T-helper 17 cell (primary cell): ENCODE measurements at regions not wholly inside any gene's neighbourhood (a gene's known extent, or its start where the extent isn't known, plus 50 kb on each side); places are given as distances from the start of the nearest gene placed in this dataset.
"Not testable (repeated sequence)": the region's sequence is repeated elsewhere in the genome, so short reads cannot be mapped to it uniquely, and the experiment has no call there.

ENCODE experiments used
- ATAC-seq: fragments of 150-1000 bp; cut with Tn5 transposase; 2 replicates; pipeline ENCODE4 v1.10.0; 2021; ENCODE audit warnings: mild to moderate bottlenecking, moderate library complexity
- DNase-seq, 3 donors: peaks; one replicate each; pipeline versions ENCODE4 v3.0.0 to v3.0.0-alpha.2; 2020 to 2021
- H3K9me3 ChIP-seq: one replicate; pipeline ENCODE4 v1.7.0; 2013; ENCODE audit warnings: low read length, mild to moderate bottlenecking; ENCODE audit not compliant: control insufficient read depth, poor library complexity, severe bottlenecking
- H3K27ac Mint-ChIP-seq: one replicate; pipeline ENCODE4 v1.8.0; 2022; ENCODE audit warnings: mild to moderate bottlenecking, moderate library complexity, mixed read lengths
- H3K27me3 Mint-ChIP-seq: one replicate; pipeline ENCODE4 v1.8.0; 2022; ENCODE audit warnings: mixed read lengths
- H3K36me3 Mint-ChIP-seq: one replicate; pipeline ENCODE4 v1.8.0; 2022; ENCODE audit warnings: low read depth, mixed read lengths
- H3K4me1 Mint-ChIP-seq: one replicate; pipeline ENCODE4 v1.8.0; 2022; ENCODE audit warnings: mild to moderate bottlenecking, mixed read lengths
- H3K4me3 Mint-ChIP-seq: one replicate; pipeline ENCODE4 v1.8.0; 2022; ENCODE audit warnings: mild to moderate bottlenecking, moderate library complexity, mixed read lengths

GRCh38 chr10:105559333-105560097 lies 918.4 kb downstream of the SORCS3 start:
- no peaks in the 10 kb centered on the region for H3K4me1 Mint-ChIP-seq
- DNase-seq (no peak), ATAC-seq (no peak)
- no peaks in the 10 kb centered on the region for H3K27me3 Mint-ChIP-seq
- H3K27ac Mint-ChIP-seq = no peak overlapping the region
- no peaks in the 10 kb centered on the region for H3K36me3 Mint-ChIP-seq
- H3K4me3 Mint-ChIP-seq = no peak overlapping the region
- H3K9me3 ChIP-seq = no peaks in the 10 kb centered on the region

GRCh38 chr10:105550453-105550852 lies 909.4 kb downstream of the SORCS3 start:
- not testable (repeated sequence) for ATAC-seq, H3K4me1 Mint-ChIP-seq, H3K36me3 Mint-ChIP-seq, DNase-seq, H3K4me3 Mint-ChIP-seq, H3K9me3 ChIP-seq, H3K27me3 Mint-ChIP-seq, H3K27ac Mint-ChIP-seq

GRCh38 chr10:105549731-105550130 lies 908.6 kb downstream of the SORCS3 start:
- H3K36me3 Mint-ChIP-seq = no peaks in the 10 kb centered on the region
- no peak overlapping the region for H3K27ac Mint-ChIP-seq
- no peaks in the 10 kb centered on the region for H3K9me3 ChIP-seq
- no peak for ATAC-seq
- no peak for DNase-seq
- H3K27me3 Mint-ChIP-seq = no peaks in the 10 kb centered on the region
- H3K4me3 Mint-ChIP-seq = no peak overlapping the region
- no peaks in the 10 kb centered on the region for H3K4me1 Mint-ChIP-seq

DNA sequence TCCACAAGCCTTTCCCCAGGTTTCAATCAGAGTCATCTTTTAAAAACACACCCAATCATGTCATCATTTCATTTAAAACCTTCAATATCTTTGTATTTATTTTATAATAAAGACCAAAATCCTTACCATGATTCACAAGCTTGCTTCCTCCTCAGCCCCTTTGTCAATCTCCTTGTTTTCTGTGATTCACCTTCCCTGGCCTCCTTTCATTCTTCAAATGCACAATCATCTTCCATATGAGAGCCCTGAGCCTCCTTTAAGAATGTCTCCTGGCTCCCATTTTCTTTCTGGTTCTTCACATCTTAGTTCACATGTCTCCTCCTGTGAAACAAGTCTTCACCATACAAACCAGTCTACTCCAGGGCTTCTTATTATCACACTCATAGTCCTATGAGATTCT lies 904.0 kb downstream of the SORCS3 start:
- Mint-ChIP-seq H3K4me3 (no peak overlapping the region), H3K36me3 (no peaks in the 10 kb centered on the region), H3K27me3 (no peaks in the 10 kb centered on the region), H3K4me1 (no peaks in the 10 kb centered on the region), H3K27ac (no peak overlapping the region)
- DNase-seq = no peak
- H3K9me3 ChIP-seq = no peaks in the 10 kb centered on the region
- ATAC-seq = no peak

- no peak overlapping the region for H3K4me3 Mint-ChIP-seq
Observed at GRCh38 chr10:105540381-105540780, 899.3 kb downstream of the SORCS3 start.

DNA sequence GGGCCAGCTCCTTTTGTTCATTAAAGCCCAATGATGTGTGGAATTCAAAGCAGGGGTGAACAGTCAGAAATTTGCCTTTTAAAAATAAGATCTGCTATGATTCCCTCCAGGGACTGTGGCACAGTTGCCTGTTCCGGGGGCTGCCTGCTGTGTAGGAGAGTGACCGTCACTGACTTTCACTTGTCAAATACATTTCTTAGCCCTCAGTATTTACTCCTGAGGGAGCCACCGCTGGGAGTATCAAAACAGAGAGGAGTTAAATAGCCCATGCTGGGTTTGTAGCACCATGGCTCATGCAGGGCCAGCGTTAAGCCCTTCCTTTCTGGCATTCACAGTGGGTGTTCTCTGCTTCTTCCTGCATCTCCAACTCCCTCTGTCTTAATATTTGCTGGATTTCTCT lies 897.8 kb downstream of the SORCS3 start:
- no peak for ATAC-seq
- Mint-ChIP-seq H3K36me3 (no peaks in the 10 kb centered on the region), H3K27ac (no peak overlapping the region), H3K27me3 (no peaks in the 10 kb centered on the region), H3K4me3 (no peak overlapping the region), H3K4me1 (no peaks in the 10 kb centered on the region)
- no peaks in the 10 kb centered on the region for H3K9me3 ChIP-seq
- no peak for DNase-seq

More at GRCh38 chr10:105540381-105540780, 899.3 kb downstream of the SORCS3 start:
- H3K36me3 Mint-ChIP-seq = no peaks in the 10 kb centered on the region
- no peaks in the 10 kb centered on the region for H3K4me1 Mint-ChIP-seq
- no peaks in the 10 kb centered on the region for H3K27me3 Mint-ChIP-seq
- ATAC-seq (no peak), DNase-seq (no peak)
- H3K27ac Mint-ChIP-seq = no peak overlapping the region
- H3K9me3 ChIP-seq = no peaks in the 10 kb centered on the region

DNA sequence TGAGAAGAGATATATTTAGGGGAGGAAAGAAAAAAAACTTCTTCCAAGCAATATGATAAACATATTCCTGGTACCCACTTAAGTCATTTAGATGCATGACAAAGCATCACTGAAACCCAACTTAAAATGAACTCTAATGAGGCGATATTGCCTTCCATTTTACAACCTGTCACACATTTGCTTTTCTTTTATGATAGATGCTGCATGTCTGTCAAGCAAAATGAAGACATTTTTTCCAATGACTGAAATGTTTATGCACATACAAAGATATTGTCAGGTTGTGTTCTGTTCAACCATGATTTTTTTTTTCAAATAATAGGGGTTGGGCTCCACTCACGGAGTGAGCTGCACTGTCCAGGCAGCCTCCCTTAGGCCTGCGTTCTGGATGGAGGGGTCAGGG lies 894.4 kb downstream of the SORCS3 start:
- ATAC-seq (no peak), DNase-seq (no peak)
- Mint-ChIP-seq H3K4me3 (no peak overlapping the region), H3K4me1 (no peaks in the 10 kb centered on the region), H3K27me3 (no peaks in the 10 kb centered on the region), H3K27ac (no peak overlapping the region), H3K36me3 (no peaks in the 10 kb centered on the region)
- no peaks in the 10 kb centered on the region for H3K9me3 ChIP-seq

- no peak for ATAC-seq
- Mint-ChIP-seq H3K27me3 (no peaks in the 10 kb centered on the region), H3K4me1 (no peaks in the 10 kb centered on the region), H3K36me3 (no peaks in the 10 kb centered on the region), H3K27ac (no peak overlapping the region), H3K4me3 (no peak overlapping the region)
- no peaks in the 10 kb centered on the region for H3K9me3 ChIP-seq
- no peak for DNase-seq
Observed at GRCh38 chr10:105534086-105534485, 893.0 kb downstream of the SORCS3 start.

- Mint-ChIP-seq H3K27ac (no peak overlapping the region), H3K36me3 (no peaks in the 10 kb centered on the region), H3K4me1 (no peaks in the 10 kb centered on the region), H3K27me3 (no peaks in the 10 kb centered on the region), H3K4me3 (no peak overlapping the region)
- no peak for DNase-seq
- no peak for ATAC-seq
- no peaks in the 10 kb centered on the region for H3K9me3 ChIP-seq
Observed at GRCh38 chr10:105516511-105516910, 875.4 kb downstream of the SORCS3 start.

GRCh38 chr10:105514106-105514505 lies 873.0 kb downstream of the SORCS3 start:
- H3K27me3 Mint-ChIP-seq = no peaks in the 10 kb centered on the region

DNA sequence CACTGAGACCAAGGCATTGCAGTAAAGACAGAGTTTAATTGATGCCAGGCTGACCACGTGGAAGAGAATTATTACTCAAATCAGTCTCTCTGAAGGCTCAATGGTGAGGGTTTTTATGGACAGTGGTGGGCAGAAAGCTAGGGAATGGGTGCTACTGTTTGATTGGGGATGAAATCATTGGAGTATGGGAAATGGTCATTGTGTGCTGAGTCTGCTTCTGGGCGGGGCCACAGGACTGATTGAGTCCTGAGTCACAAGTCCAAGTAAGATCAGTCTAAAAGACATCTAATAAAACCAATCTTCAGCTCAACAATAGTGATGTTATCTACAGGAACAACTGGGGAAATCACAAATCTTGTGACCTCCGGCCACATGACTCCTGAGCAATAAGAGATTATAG lies 868.4 kb downstream of the SORCS3 start:
- no peak overlapping the region for H3K4me3 Mint-ChIP-seq
- H3K27ac Mint-ChIP-seq = no peak overlapping the region
- no peak for ATAC-seq
- no peaks in the 10 kb centered on the region for H3K36me3 Mint-ChIP-seq
- H3K27me3 Mint-ChIP-seq = no peaks in the 10 kb centered on the region
- H3K9me3 ChIP-seq = no peaks in the 10 kb centered on the region
- no peak for DNase-seq
- no peaks in the 10 kb centered on the region for H3K4me1 Mint-ChIP-seq

More at GRCh38 chr10:105514106-105514505, 873.0 kb downstream of the SORCS3 start:
- ATAC-seq (no peak), DNase-seq (no peak)
- Mint-ChIP-seq H3K4me3 (no peak overlapping the region), H3K27ac (no peak overlapping the region), H3K36me3 (no peaks in the 10 kb centered on the region), H3K4me1 (no peaks in the 10 kb centered on the region)
- H3K9me3 ChIP-seq = no peaks in the 10 kb centered on the region

- DNase-seq (no peak), ATAC-seq (no peak)
- Mint-ChIP-seq H3K27me3 (no peaks in the 10 kb centered on the region), H3K4me3 (no peak overlapping the region), H3K36me3 (no peaks in the 10 kb centered on the region), H3K4me1 (no peaks in the 10 kb centered on the region), H3K27ac (no peak overlapping the region)
- no peaks in the 10 kb centered on the region for H3K9me3 ChIP-seq
Observed at GRCh38 chr10:105506262-105506661, 865.2 kb downstream of the SORCS3 start.

DNA sequence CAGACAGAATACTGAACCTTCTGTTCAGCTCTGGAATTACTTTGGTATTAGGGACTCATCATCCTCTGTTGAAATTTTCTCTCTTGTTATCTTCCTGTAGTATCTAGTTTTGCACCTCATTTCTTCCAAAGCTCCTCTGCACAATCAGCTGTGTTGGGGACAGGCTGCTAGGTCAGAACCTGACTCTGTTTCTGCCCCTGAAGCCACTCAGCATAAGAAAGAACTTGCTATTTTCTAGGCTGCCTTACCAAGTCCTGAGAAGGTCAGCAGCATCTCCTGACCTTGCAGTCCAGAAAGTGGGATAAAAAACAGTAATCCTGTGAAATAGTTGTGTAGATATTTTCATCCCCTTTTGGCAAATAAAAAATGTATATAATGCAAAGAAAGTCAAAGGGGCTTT lies 862.6 kb downstream of the SORCS3 start:
- no peaks in the 10 kb centered on the region for H3K4me1 Mint-ChIP-seq
- no peak for ATAC-seq
- H3K27ac Mint-ChIP-seq = no peak overlapping the region
- H3K36me3 Mint-ChIP-seq = no peaks in the 10 kb centered on the region
- no peak for DNase-seq
- no peaks in the 10 kb centered on the region for H3K9me3 ChIP-seq
- no peak overlapping the region for H3K4me3 Mint-ChIP-seq
- no peaks in the 10 kb centered on the region for H3K27me3 Mint-ChIP-seq

DNA sequence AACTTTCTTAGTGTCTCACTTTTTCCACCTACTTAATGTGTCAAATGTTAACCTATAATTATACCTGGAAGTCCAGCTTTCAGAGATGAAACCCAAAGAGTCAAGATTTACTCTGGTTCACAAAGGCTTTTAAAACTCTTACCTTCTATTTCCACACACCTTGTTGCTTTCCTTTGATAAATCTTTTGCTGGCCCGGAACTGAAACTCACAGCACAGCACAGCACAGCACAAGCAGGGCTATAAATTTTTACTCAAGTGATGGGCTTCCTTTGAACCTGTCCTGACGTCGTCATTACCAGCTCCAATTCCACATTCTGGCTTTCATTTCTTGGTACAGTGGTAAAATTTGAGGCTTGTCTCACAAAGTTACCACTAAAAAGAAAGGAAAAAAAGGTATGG lies 861.0 kb downstream of the SORCS3 start:
- no peak for ATAC-seq
- Mint-ChIP-seq H3K4me1 (no peaks in the 10 kb centered on the region), H3K36me3 (no peaks in the 10 kb centered on the region), H3K4me3 (no peak overlapping the region), H3K27ac (no peak overlapping the region), H3K27me3 (no peaks in the 10 kb centered on the region)
- no peak for DNase-seq
- no peaks in the 10 kb centered on the region for H3K9me3 ChIP-seq
